GM18526 (cell line): ENCODE measurements at regions not wholly inside any gene's neighbourhood (a gene's known extent, or its start where the extent isn't known, plus 50 kb on each side); places are given as distances from the start of the nearest gene placed in this dataset.

ENCODE experiments used
- POLR2A ChIP-seq: IDR thresholded peaks from 3 replicates; pipeline ENCODE4 v1.6.1; 2011; ENCODE audit not compliant: insufficient read length; ENCODE audit errors: extremely low read depth

DNA sequence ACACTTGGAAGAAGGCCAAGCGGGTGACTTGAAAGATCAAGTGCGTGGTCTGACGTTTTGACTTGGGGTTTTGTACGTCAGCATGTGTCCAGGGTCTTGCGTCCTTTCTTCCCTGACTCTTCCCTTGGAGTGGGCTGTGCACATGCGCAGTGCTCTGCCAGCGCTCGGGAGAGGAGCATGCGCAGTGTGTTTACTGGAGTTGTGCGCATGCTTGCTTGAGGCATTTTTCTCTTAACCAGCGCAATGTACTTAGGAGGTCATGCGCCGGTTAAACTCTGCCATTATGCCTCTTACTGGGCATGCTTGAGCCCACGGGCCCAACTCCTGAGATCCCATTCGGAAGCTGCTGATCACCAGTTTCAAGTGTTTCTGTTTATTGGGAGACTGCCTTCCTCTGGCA lies 242.5 kb upstream of the AJAP1 start:
- TF ChIP-seq POLR2A: no peak

DNA sequence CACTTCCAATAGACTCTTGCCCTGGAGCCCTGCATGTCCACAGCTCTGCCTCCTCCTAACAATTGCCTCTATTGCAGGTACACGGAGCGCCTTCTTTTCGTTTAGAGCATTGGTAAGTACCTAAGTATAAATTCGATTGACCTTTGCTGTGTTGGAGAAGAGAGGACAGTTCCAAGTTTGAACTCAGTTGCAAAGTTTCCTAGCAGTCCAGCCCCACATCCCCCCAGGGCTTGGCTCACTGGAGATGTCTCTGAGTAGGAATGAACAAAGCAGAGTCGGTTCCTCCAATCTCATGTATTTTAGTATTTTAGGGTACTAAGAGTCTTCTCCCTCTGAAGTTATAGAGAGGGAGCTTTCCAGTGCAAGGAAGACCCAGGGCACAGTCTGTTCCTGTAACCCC lies 238.9 kb upstream of the AJAP1 start:
- no peak for TF ChIP-seq POLR2A

GRCh38 chr1:4416189-4416588 lies 238.2 kb upstream of the AJAP1 start:
- TF ChIP-seq POLR2A: no peak

DNA sequence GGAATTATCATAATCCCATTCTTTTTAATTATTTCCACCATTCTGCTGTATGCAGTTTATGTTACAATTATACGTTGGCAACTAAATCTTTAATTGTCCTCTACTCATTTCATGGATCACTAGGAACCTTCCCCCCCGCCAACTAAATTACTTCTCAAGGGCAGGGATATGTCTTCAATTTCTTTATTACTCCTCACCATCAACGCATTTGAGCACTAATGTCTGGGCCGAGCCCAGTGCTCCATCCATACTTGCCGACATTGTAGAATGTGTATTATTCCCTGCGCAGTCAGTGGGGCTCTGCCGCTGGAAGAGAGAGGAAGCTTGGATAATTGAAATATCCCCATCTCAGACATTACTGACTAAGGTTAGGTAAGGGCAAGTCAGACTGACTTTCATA lies 236.4 kb upstream of the AJAP1 start:
- TF ChIP-seq POLR2A: no peak

GRCh38 chr1:4421986-4422385 lies 232.4 kb upstream of the AJAP1 start:
- TF ChIP-seq POLR2A: no peak

GRCh38 chr1:4422504-4423289 lies 231.7 kb upstream of the AJAP1 start:
- no peak for TF ChIP-seq POLR2A

- TF ChIP-seq POLR2A: no peak
These were observed 230.2 kb upstream of the AJAP1 start for GRCh38 chr1:4424254-4424653.

- TF ChIP-seq POLR2A: no peak
These were observed 229.6 kb upstream of the AJAP1 start for GRCh38 chr1:4424766-4425165.

GRCh38 chr1:4425892-4426291 lies 228.5 kb upstream of the AJAP1 start:
- TF ChIP-seq POLR2A: no peak

DNA sequence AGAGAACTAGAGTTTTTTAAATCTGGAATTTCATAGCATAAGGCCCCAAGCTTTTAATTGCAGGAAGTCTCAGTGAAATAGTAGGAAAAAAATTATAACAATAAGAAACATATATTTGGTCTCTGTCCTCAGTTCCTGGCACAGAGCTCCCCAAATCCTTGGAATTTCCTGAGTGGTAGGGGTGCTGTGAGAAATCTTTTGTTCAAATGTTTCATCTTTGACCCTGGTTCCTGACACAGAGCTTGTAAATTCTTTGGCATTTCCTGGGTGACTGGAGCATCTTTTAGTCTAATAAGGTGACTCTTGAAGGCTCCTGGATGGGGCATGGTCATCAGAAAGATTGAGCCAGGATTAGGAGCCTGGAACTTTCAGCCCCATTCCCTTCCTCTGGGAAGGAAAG lies 225.7 kb upstream of the AJAP1 start:
- TF ChIP-seq POLR2A: no peak

DNA sequence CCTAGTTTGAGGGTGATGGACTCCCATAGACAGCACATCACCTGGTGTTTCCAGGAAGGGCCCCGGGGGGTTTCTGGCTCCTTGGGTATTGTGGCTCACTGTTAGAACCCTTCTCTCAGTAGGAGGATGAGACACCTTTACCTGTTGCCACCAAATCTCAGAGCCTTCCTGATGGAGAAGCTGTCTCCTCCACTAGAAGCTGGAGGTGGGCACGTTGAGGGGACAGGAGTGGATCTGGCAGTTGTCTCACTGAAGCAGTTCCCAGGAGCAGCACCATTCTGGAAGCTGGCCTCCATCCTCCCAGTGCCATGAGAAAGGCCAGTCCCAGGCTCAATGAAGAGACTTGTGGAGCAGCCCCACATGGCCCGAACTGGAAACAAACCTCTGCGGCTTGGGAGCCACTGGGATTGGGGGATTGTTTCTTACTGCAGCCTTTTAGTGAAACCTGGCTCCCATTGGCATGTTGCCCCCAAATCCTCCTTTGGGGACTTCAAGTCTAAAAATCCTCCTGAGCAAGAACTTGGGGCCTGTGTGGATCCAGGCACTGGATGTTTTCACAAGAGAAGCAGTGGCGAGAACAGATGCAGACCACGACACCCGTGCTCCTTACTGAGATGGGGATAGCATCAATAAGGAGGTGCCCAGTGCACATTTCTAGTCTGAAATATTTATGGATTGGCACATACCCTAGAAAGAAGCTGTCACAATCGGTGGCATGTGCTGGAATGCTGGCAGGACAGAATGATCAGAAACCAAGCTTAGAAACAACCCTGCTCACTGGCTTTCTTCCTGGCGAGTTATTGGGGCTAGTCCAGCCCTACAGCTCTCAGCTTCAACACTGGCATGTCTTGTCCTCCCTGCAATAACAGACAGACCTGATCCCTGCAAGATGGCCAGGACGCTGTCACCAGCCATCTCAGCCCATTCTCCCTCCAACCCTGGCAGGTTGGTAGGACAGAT lies 223.7 kb upstream of the AJAP1 start:
- no peak for TF ChIP-seq POLR2A

DNA sequence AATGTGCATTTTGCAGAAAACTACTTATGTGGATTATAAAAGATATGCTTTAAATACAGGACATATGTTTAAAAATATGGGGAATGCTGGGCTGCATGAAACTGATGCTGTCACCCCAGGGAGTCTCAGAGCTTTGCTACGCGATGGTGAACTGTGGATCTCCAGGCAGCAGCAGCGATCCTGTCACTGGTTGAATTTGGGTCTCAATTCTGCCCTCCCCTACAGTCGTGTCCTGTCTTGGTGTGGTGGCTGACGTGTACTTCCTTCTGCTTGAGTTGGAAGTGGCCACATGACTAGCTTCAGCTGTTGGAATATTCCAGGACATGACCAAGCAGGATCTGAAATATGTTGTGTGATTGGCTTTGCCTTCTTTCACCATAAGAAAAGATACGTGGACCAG lies 222.9 kb upstream of the AJAP1 start:
- no peak for TF ChIP-seq POLR2A

DNA sequence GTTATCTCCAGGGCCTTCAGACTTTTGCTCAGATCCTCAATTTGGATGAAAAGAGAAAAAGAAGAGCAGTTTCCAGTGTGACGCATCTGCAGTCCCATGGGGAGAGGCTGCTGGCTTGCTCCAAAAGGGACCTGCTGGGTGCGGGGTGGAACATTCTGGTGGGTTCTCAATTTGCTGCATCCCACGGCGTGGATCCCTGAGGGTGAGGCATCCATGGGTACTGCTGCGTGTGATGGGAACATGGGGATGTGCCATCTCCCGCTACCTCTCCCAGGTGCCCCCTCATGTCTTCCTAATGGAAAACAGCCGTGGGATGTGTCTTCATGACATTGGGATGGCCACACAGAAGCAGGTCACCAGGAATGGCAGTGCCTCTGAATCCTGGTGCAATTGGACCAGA lies 221.3 kb upstream of the AJAP1 start:
- TF ChIP-seq POLR2A: no peak

DNA sequence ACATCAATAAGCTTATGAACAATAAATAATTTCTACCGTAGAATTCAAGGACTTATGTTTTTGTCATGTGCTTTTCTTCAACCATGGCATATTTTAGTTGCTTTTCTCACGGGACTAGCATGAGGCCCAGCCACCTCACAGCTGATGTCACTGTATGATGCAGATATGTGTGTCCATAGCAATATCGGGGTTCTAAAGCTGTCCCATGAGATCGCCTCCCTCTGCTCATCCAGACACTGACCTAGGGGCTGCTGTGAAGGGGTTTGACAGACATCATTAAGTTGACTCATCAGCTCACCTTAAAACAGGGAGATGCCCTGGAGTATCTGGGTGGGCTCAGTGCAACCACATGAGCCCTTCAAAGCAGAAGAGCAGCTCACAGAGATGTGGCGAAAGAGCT lies 210.3 kb upstream of the AJAP1 start:
- no peak for TF ChIP-seq POLR2A

DNA sequence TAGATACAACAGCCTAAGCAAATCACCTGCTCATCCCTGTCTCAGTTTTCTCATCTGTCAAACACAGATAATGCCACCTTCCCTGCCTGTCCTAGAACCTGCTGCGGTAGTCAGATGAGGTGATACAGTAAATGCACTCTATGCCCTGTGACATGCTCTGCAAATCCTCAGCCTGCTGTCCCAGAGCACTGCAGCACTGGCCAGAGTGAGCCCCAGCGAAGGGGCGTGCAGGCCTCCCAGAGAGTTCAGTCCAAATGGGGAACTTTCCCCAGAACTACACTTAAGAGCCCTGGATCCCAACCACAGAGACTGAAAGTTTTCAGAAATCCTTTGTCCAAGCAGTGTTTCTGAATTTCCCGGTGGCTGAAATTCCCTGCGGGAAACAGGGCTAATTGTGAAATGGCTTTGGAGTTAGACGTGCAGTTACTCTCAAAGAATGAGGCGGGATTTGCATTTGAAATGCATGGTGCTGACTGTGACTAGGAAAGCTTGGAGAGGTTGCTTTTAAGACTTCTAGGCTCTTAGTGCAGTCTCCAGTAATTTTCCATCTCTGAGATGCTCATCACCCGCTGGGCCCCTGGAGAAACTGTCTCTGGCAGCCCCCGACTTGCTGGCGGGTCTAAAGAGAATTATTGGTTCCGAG lies 206.5 kb upstream of the AJAP1 start:
- no peak for TF ChIP-seq POLR2A

- no peak for TF ChIP-seq POLR2A
These were observed 204.4 kb upstream of the AJAP1 start for GRCh38 chr1:4449972-4450371.
